BE2C (cell line): ENCODE measurements at regions not wholly inside any gene's neighbourhood (a gene's known extent, or its start where the extent isn't known, plus 50 kb on each side); places are given as distances from the start of the nearest gene placed in this dataset.
A peak's percentile ranks its signal among the peaks of the same experiment; 100 is the strongest.

Source experiments
- DNase-seq: peaks from one replicate; pipeline ENCODE4 v3.0.0-alpha.2; 2020
- H3K27me3 ChIP-seq: fragments of 250-450 bp; sonication (Bioruptor Pico); 2 replicates; pipeline ENCODE4 v1.5.1; 2020; ENCODE audit warnings: mild to moderate bottlenecking
- H3K36me3 ChIP-seq: fragments of 250-450 bp; sonication (Bioruptor Pico); 2 replicates; pipeline ENCODE4 v1.5.1; 2020; ENCODE audit warnings: mild to moderate bottlenecking
- H3K4me1 ChIP-seq: fragments of 250-450 bp; sonication (Bioruptor Pico); 2 replicates; pipeline ENCODE4 v1.5.1; 2020
- H3K4me3 ChIP-seq: 2 replicates; pipeline ENCODE4 v1.5.1; 2011; ENCODE audit warnings: low read depth, low read length
- H3K9me3 ChIP-seq: fragments of 250-450 bp; sonication (Bioruptor Pico); 2 replicates; pipeline ENCODE4 v1.5.1; 2020
- CTCF ChIP-seq: IDR thresholded peaks from 2 replicates; pipeline ENCODE4 v1.5.1; 2012; ENCODE audit warnings: mild to moderate bottlenecking, low read depth, low read length

DNA sequence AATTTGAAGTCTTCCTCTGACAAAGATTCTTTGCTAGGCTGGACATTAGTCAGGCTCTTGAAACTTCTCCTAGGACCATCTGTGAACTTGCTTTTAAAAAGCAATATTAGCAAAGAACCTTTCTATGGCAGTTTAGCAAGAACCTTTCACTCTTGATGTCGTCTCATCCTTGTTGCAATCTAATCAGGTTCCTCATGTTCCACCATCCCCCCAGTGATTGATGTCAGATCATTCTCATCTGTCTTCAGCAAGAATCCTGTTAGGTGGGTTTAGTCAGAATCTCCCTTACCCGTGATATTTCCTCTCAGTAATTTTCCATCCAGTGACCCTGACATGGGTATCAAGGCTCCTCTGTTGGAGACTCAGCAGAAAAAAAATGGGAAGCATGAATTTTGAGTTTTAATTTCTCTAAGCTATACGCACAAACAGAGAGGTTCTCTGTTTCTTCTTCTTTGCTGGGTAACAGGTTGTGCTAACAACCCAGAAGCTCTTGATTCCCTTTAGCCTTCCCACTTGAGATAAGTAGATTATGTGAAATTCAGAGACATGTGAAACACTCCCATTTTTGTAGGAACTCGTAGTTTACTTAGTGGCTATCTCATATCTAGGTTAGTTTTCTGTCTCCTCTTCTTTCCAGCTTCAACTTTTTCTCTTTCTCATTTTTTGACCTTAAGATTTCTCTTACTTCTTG, 507.4 kb downstream of the C4orf33 start:
- TF ChIP-seq CTCF: no peak
- no peak for DNase-seq
- H3K27me3 ChIP-seq: no peaks in the 10 kb centered on the region

GRCh38 chr4:129604632-129605255, 508.8 kb downstream of the C4orf33 start:
- Histone ChIP-seq H3K4me3 (no peak overlapping the region), H3K27me3 (no peaks in the 10 kb centered on the region), H3K36me3 (no peaks in the 10 kb centered on the region), H3K4me1 (no peaks in the 10 kb centered on the region), H3K9me3 (no peaks in the 10 kb centered on the region)
- no peak for TF ChIP-seq CTCF
- no peak for DNase-seq

More for the DNA sequence above, 507.4 kb downstream of the C4orf33 start:
- Histone ChIP-seq H3K36me3 (no peaks in the 10 kb centered on the region), H3K4me1 (no peaks in the 10 kb centered on the region), H3K9me3 (no peaks in the 10 kb centered on the region), H3K4me3 (no peak overlapping the region)

- no peaks in the 10 kb centered on the region for H3K36me3 ChIP-seq
- DNase-seq: peak; percentile 21
- H3K4me1 ChIP-seq: peaks cover 7% of the 10 kb centered on the region
- H3K27me3 ChIP-seq: no peaks in the 10 kb centered on the region
- H3K4me3 ChIP-seq: no peak overlapping the region
- peak; percentile 22 for TF ChIP-seq CTCF
- H3K9me3 ChIP-seq: no peaks in the 10 kb centered on the region
These were observed 518.7 kb downstream of the C4orf33 start for GRCh38 chr4:129614611-129615010.

DNA sequence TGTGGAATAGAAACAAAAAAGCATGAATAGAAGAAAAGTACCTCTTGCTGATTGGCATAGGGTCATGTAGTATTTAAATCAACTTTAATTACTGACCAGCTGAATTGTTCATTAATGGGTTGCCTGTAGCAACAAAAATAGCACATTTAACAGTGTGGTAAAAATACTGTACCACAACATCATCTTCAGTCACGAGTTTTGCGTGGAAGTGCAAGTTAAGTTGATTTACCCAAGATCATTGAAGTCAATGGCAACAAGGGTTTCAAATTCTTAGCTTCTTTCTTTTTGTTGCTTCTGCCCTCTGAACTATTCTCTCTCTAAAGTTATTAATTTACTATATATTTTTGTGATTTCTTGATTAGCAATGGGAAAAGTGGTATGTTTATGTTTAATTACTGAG, 526.6 kb downstream of the C4orf33 start:
- H3K4me3 ChIP-seq: no peak overlapping the region
- H3K36me3 ChIP-seq: no peaks in the 10 kb centered on the region
- no peaks in the 10 kb centered on the region for H3K9me3 ChIP-seq
- DNase-seq: no peak
- TF ChIP-seq CTCF: no peak
- H3K4me1 ChIP-seq: no peaks in the 10 kb centered on the region
- no peaks in the 10 kb centered on the region for H3K27me3 ChIP-seq

DNA sequence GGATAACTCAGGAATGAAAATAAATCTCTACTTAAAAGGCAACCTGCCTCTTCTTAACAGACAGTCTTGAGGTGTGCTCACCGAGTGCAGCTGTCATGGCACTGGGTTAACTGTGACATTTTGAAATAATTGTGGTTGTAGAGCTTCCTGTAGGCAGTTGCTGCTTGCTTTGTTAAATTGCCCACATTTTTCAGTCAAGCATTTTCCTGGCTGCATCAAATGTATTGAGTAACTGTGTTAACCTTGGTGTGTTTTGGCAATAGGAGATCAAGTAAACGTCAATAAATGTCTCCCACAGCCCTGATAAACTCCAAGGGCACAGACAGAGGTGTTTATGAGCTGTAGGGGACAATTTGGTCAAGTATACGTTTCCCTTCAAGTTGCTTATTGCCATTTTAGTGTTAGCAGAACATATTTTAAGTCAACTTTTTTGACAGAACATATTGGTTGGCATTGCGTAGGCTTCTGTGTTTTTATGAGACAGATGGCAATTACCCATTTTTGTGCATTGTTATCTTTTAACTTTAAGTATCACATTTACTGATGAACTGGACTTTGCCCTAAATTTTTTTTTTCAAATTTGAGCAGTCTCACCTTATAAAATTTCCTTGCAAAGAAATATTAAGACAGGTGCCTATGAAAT, 527.4 kb downstream of the C4orf33 start:
- no peak for TF ChIP-seq CTCF

GRCh38 chr4:129641179-129641578, 545.2 kb downstream of the C4orf33 start:
- peak; percentile 61 for DNase-seq
- Histone ChIP-seq H3K9me3 (no peaks in the 10 kb centered on the region), H3K4me3 (no peak overlapping the region), H3K27me3 (no peaks in the 10 kb centered on the region), H3K36me3 (no peaks in the 10 kb centered on the region; the same call in 1 of the 2 replicates), H3K4me1 (peaks cover 15% of the 10 kb centered on the region)
- TF ChIP-seq CTCF: peak; percentile 82

More for the DNA sequence above, 527.4 kb downstream of the C4orf33 start:
- H3K9me3 ChIP-seq: no peaks in the 10 kb centered on the region
- no peak for DNase-seq
- H3K4me3 ChIP-seq: no peak overlapping the region
- H3K36me3 ChIP-seq: no peaks in the 10 kb centered on the region
- no peaks in the 10 kb centered on the region for H3K27me3 ChIP-seq
- no peaks in the 10 kb centered on the region for H3K4me1 ChIP-seq
